Stomach (tissue), 4 donors: ENCODE measurements at regions not wholly inside any gene's neighbourhood (a gene's known extent, or its start where the extent isn't known, plus 50 kb on each side); places are given as distances from the start of the nearest gene placed in this dataset.

Source experiments
- EP300 ChIP-seq: sonication (generic); formaldehyde crosslinking; IDR thresholded peaks from one replicate; pipeline ENCODE4 v1.6.1; 2017; ENCODE audit warnings: antibody characterized with exemption
- POLR2A ChIP-seq, 4 donors: fragments of 450-650 bp; IDR thresholded peaks; one replicate each; pipeline ENCODE4 v1.6.1; 2016; ENCODE audit warnings: antibody characterized with exemption in 4 of 4, control low read depth in 2 of 4, mild to moderate bottlenecking in 1 of 4, moderate library complexity in 1 of 4
- POLR2AphosphoS5 ChIP-seq, 3 donors: sonication (generic); formaldehyde crosslinking; IDR thresholded peaks; one replicate each; pipeline ENCODE4 v1.6.1; 2016; ENCODE audit warnings: antibody characterized with exemption in 3 of 3
- TF ChIP-seq, protein P1 (sequence below), 7 experiments: fragments of 450-650 bp in 4 of 7; fragments of 200-600 bp in 3 of 7; sonication (generic) in 3 of 7; IDR thresholded peaks; one replicate each; pipeline ENCODE4 v1.5.1; 2016 to 2019; ENCODE audit warnings: antibody characterized with exemption in 7 of 7, control low read depth in 2 of 7, mild to moderate bottlenecking in 1 of 7

- no peak for TF ChIP-seq POLR2AphosphoS5 (IDR thresholded peaks at IDR 0.05)
- TF ChIP-seq, protein P1, sequence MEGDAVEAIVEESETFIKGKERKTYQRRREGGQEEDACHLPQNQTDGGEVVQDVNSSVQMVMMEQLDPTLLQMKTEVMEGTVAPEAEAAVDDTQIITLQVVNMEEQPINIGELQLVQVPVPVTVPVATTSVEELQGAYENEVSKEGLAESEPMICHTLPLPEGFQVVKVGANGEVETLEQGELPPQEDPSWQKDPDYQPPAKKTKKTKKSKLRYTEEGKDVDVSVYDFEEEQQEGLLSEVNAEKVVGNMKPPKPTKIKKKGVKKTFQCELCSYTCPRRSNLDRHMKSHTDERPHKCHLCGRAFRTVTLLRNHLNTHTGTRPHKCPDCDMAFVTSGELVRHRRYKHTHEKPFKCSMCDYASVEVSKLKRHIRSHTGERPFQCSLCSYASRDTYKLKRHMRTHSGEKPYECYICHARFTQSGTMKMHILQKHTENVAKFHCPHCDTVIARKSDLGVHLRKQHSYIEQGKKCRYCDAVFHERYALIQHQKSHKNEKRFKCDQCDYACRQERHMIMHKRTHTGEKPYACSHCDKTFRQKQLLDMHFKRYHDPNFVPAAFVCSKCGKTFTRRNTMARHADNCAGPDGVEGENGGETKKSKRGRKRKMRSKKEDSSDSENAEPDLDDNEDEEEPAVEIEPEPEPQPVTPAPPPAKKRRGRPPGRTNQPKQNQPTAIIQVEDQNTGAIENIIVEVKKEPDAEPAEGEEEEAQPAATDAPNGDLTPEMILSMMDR (IDR thresholded peaks at IDR 0.05) = no peak
- no peak for TF ChIP-seq EP300
- no peak for TF ChIP-seq POLR2A (IDR thresholded peaks at IDR 0.05)
These were observed 891.9 kb upstream of the ZNF722 start for GRCh38 chr7:63106506-63107388.
